IMR-90 (cell line): ENCODE measurements at regions not wholly inside any gene's neighbourhood (a gene's known extent, or its start where the extent isn't known, plus 50 kb on each side); places are given as distances from the start of the nearest gene placed in this dataset.
A peak's percentile ranks its signal among the peaks of the same experiment; 100 is the strongest.

Source experiments
- ATAC-seq: fragments of 200-7000 bp; cut with Tn5 transposase; 2 replicates; pipeline ENCODE4 v1.9.1; 2020; ENCODE audit warnings: low read depth, mild to moderate bottlenecking, moderate library complexity
- BruUV-seq: library from RNA; stranded (reverse); fragments of 400-500 nt; replicated peaks from 2 replicates; lab custom pipeline; 2021; lab: Mats Ljungman, UMichigan
- CTCF ChIA-PET: fragments of 300-600 bp; formaldehyde crosslinking; extraction: SDS; loops from one replicate; lab custom pipeline; 2021; ENCODE audit warnings: antibody characterized with exemption; lab: Yijun Ruan, JAX
- POLR2A ChIA-PET: fragments of 300-600 bp; sonication (Branson Sonifier 250); formaldehyde crosslinking; loops from one replicate; lab custom pipeline; 2022; ENCODE audit warnings: antibody characterized with exemption; ENCODE audit not compliant: unreplicated experiment; lab: Charles Lee
- DNase-seq: peaks from one replicate; pipeline ENCODE4 v3.0.0; 2013
- H2AFZ ChIP-seq: replicated peaks from 2 replicates; pipeline ENCODE3; 2013; ENCODE audit warnings: low read length, mild to moderate bottlenecking; ENCODE audit not compliant: poor library complexity
- H2AK5ac ChIP-seq: 2 replicates; pipeline ENCODE4 v1.6.1; 2013; ENCODE audit warnings: low read depth, low read length, inconsistent platforms
- H2AK9ac ChIP-seq: replicated peaks from 2 replicates; pipeline ENCODE3; 2013; ENCODE audit warnings: mild to moderate bottlenecking, low read depth, low read length, moderate library complexity; ENCODE audit not compliant: poor library complexity
- H2BK120ac ChIP-seq: 2 replicates; pipeline ENCODE4 v1.6.1; 2013; ENCODE audit warnings: low read depth, low read length, inconsistent platforms
- H2BK15ac ChIP-seq: 3 replicates; pipeline ENCODE4 v1.6.1; 2013; ENCODE audit warnings: low read depth, low read length, inconsistent platforms
- H2BK20ac ChIP-seq: 2 replicates; pipeline ENCODE4 v1.6.1; 2013; ENCODE audit warnings: low read depth, mild to moderate bottlenecking, inconsistent platforms, low read length, moderate library complexity
- H2BK5ac ChIP-seq: 2 replicates; pipeline ENCODE4 v1.6.1; 2013; ENCODE audit warnings: mild to moderate bottlenecking, low read depth, low read length, inconsistent platforms; ENCODE audit not compliant: poor library complexity, severe bottlenecking
- H3K14ac ChIP-seq: replicated peaks from 2 replicates; pipeline ENCODE4 v1.6.1; 2013; ENCODE audit warnings: low read depth, low read length, inconsistent platforms
- H3K18ac ChIP-seq: 2 replicates; pipeline ENCODE4 v1.6.1; 2013; ENCODE audit warnings: low read depth, low read length, control low read depth
- H3K23ac ChIP-seq: 2 replicates; pipeline ENCODE4 v1.6.1; 2013; ENCODE audit warnings: low read depth, low read length, inconsistent platforms
- H3K27ac ChIP-seq: 2 replicates; pipeline ENCODE4 v1.5.1; 2013; ENCODE audit warnings: mild to moderate bottlenecking, control low read depth, low read length; ENCODE audit not compliant: insufficient read depth
- H3K27me3 ChIP-seq: 2 replicates; pipeline ENCODE4 v1.6.1; 2013; ENCODE audit warnings: low read length; ENCODE audit not compliant: control insufficient read depth, insufficient read depth
- H3K36me3 ChIP-seq: 2 replicates; pipeline ENCODE4 v1.6.1; 2013; ENCODE audit warnings: low read length, mixed read lengths; ENCODE audit not compliant: control insufficient read depth, insufficient read depth
- H3K4ac ChIP-seq: 2 replicates; pipeline ENCODE4 v1.6.1; 2013; ENCODE audit warnings: low read depth, low read length, inconsistent platforms
- H3K4me1 ChIP-seq: 2 replicates; pipeline ENCODE4 v1.6.1; 2013; ENCODE audit warnings: low read length, mixed read lengths; ENCODE audit not compliant: control insufficient read depth, insufficient read depth
- H3K4me2 ChIP-seq: 2 replicates; pipeline ENCODE4 v1.6.1; 2013; ENCODE audit warnings: low read depth, mild to moderate bottlenecking, control low read depth, low read length, moderate library complexity
- H3K4me3 ChIP-seq: 2 replicates; pipeline ENCODE4 v1.5.1; 2013; ENCODE audit warnings: low read depth, mild to moderate bottlenecking, control low read depth, low read length, moderate library complexity; ENCODE audit not compliant: insufficient read depth
- H3K56ac ChIP-seq: 2 replicates; pipeline ENCODE4 v1.6.1; 2013; ENCODE audit warnings: low read length, inconsistent platforms; ENCODE audit not compliant: insufficient read depth; ENCODE audit errors: extremely low read depth
- H3K79me1 ChIP-seq, 2 experiments: 2 replicates each; pipeline ENCODE4 v1.6.1; 2013; ENCODE audit warnings: low read length in 2 of 2, inconsistent platforms in 1 of 2, low read depth in 1 of 2
- H3K9ac ChIP-seq: 2 replicates; pipeline ENCODE4 v1.6.1; 2013; ENCODE audit warnings: low read depth, low read length, control low read depth
- H3K9me1 ChIP-seq: 2 replicates; pipeline ENCODE4 v1.6.1; 2013; ENCODE audit warnings: low read length, inconsistent platforms; ENCODE audit not compliant: insufficient read depth
- H3K9me3 ChIP-seq: 2 replicates; pipeline ENCODE4 v1.6.1; 2013; ENCODE audit warnings: low read length; ENCODE audit not compliant: control insufficient read depth, insufficient read depth
- H4K20me1 ChIP-seq: 2 replicates; pipeline ENCODE4 v1.6.1; 2013; ENCODE audit warnings: low read length, inconsistent platforms; ENCODE audit not compliant: insufficient read depth
- H4K5ac ChIP-seq: 2 replicates; pipeline ENCODE4 v1.6.1; 2013; ENCODE audit warnings: mild to moderate bottlenecking, low read depth, low read length, control low read depth
- H4K8ac ChIP-seq, 2 experiments: 2 replicates each; pipeline ENCODE4 v1.6.1; 2013; ENCODE audit warnings: low read depth in 2 of 2, low read length in 2 of 2, control low read depth in 1 of 2, inconsistent platforms in 1 of 2
- H4K91ac ChIP-seq: 2 replicates; pipeline ENCODE4 v1.6.1; 2013; ENCODE audit warnings: low read depth, low read length, inconsistent platforms; ENCODE audit not compliant: insufficient read depth
- CTCF ChIP-seq: conservative IDR thresholded peaks from 2 replicates; pipeline ENCODE4 v1.5.1; 2012; ENCODE audit warnings: mild to moderate bottlenecking, low read depth, low read length, improper control_type of control experiment
- MAFK ChIP-seq: IDR thresholded peaks from 2 replicates; pipeline ENCODE4 v1.6.1; 2012; ENCODE audit warnings: low read depth, low read length, improper control_type of control experiment
- MAZ ChIP-seq: IDR thresholded peaks from 2 replicates; pipeline ENCODE4 v1.6.1; 2012; ENCODE audit warnings: low read depth, mild to moderate bottlenecking, low read length, improper control_type of control experiment, moderate library complexity, borderline replicate concordance
- POLR2A ChIP-seq: IDR thresholded peaks from 2 replicates; pipeline ENCODE4 v1.6.1; 2012; ENCODE audit warnings: mild to moderate bottlenecking, low read depth, low read length
- WGBS, 2 experiments: methylation state at CpG; one replicate each; pipeline versions ENCODE4 v1.1.5 to v1.1.7; 2013; ENCODE audit warnings: missing lambda C conversion rate in 2 of 2; ENCODE audit not compliant: insufficient read length in 1 of 2; ENCODE audit errors: extremely low coverage in 2 of 2; 5-methylcytosine and 5-hydroxymethylcytosine counted together
- dilution Hi-C: fragments of 300-500 bp; cut with HindIII; formaldehyde crosslinking; loops from one replicate; pipeline ENCODE4 v1.14.3; 2018; ENCODE audit warnings: low sequenced_read_pairs; ENCODE audit not compliant: unreplicated experiment
- in situ Hi-C: fragments of 300-500 bp; cut with MboI; formaldehyde crosslinking; loops from 3 replicates; pipeline ENCODE4 v1.14.3; 2019; ENCODE audit warnings: low sequenced_read_pairs, inconsistent platforms, mixed read lengths
- intact Hi-C: fragments of 100-400 bp; cut with micrococcal nuclease; formaldehyde crosslinking; loops from 2 replicates; pipeline ENCODE4 v1.10.0; 2022

GRCh38 chr6:166744223-166745134 lies 117.4 kb upstream of the RPS6KA2 start:
- no peak overlapping the region for H2AFZ ChIP-seq
- intact Hi-C loops = no loop called here
- no peak overlapping the region for H2BK5ac ChIP-seq
- WGBS, 2 experiments = 100% methylated on average over 3 of the region's 33 CpGs; no CpG with 5 or more reads in 1 of the 2 experiments
- peaks cover 6% of the 10 kb centered on the region; the same call in 1 of the 2 replicates for H3K27me3 ChIP-seq
- no peak overlapping the region for H3K23ac ChIP-seq
- no peaks in the 10 kb centered on the region for H3K36me3 ChIP-seq
- H3K14ac ChIP-seq = no peak overlapping the region
- H3K56ac ChIP-seq = no peak overlapping the region
- H4K91ac ChIP-seq = no peak overlapping the region
- H3K18ac ChIP-seq = no peak overlapping the region
- H3K4me1 ChIP-seq = peaks cover 6% of the 10 kb centered on the region; the same call in 1 of the 2 replicates
- H2BK20ac ChIP-seq = no peak overlapping the region
- no peak overlapping the region for H3K4ac ChIP-seq
- H4K5ac ChIP-seq = no peak overlapping the region
- TF ChIP-seq CTCF (no peak), MAFK (no peak), POLR2A (no peak), MAZ (no peak)
- peak overlapping the region; percentile 28 for H2AK9ac ChIP-seq
- POLR2A ChIA-PET = no interaction called here
- no peak overlapping the region for H2BK15ac ChIP-seq
- no peak overlapping the region for H2BK120ac ChIP-seq
- ATAC-seq (no peak), DNase-seq (no peak)
- no peak overlapping the region for H3K4me3 ChIP-seq
- in situ Hi-C loops = no loop called here
- no peak overlapping the region for H3K27ac ChIP-seq
- dilution Hi-C loops = no loop called here
- H4K20me1 ChIP-seq = no peaks in the 10 kb centered on the region
- H2AK5ac ChIP-seq = no peak overlapping the region
- CTCF ChIA-PET = no interaction called here
- no TSS peak for BruUV-seq
- H3K9ac ChIP-seq = no peak overlapping the region
- peaks cover 8% of the 10 kb centered on the region; the same call in 1 of the 2 replicates for H3K9me1 ChIP-seq
- H3K79me1 ChIP-seq = no peaks in the 10 kb centered on the region
- no peak overlapping the region for H4K8ac ChIP-seq
- no peak overlapping the region for H3K4me2 ChIP-seq
- H3K9me3 ChIP-seq = peaks cover 3% of the 10 kb centered on the region
